HTR-8/SVneo (cell line): ENCODE measurements at regions not wholly inside any gene's neighbourhood (a gene's known extent, or its start where the extent isn't known, plus 50 kb on each side); places are given as distances from the start of the nearest gene placed in this dataset.
"Not testable (repeated sequence)": the region's sequence is repeated elsewhere in the genome, so short reads cannot be mapped to it uniquely, and the experiment has no call there.

Experiments used
- DNase-seq: peaks from one replicate; pipeline ENCODE4 v3.0.0; 2011; ENCODE audit warnings: low spot score, mixed read lengths; ENCODE audit not compliant: insufficient read length
- FAIRE-seq: peaks from 2 replicates; lab custom pipeline; 2011; peaks lifted over from hg19 to GRCh38; lab: Jason Lieb, UNC

DNA sequence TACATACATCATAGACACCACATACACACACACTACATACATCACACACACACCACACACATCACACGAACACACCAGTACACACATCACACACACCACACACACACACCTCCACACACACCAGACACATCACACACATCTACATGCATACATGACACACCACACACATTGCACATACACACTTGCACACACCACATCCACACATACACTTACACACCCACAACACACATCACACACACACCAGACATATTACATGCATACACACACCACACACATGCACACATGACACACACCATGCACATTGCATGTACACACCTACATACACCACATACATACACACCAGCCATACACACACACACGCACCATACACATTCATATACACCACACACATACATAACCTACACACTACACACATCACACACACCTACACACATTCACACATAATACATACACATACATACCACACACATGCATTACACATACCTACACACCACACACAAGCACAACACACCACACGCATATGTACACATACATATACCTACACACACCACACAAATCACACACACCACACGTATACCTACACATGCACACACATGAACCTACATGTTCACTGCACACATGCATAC lies 156.5 kb downstream of the NDUFA10 start:
- no peak for DNase-seq
- no peak for FAIRE-seq

DNA sequence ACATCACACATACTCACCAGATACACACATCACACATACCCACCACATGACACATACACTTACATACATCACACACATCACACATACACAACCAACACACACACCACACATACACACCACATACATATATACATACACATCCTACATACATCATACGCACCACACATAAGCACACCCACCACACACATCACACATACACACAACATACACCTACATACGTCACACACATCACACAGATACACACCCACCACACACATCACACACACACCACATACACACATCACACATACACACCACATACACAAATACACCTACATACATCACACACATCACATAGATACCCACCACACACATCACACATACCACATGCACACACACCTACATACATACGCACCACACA lies 158.4 kb downstream of the NDUFA10 start:
- FAIRE-seq (no peak), DNase-seq (no peak)

DNA sequence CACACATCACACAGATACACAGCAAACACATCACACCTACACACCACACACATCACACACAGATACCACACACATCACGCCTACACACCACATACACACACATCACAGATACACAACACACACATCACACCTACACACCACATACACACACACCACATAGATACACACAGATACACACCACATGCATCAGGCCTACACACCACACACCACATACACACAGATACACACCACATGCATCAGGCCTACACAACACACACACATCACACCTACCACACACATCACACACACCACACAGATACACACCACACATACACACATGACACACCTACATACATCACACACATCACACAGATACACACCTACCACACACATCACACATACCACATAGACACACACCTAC lies 158.8 kb downstream of the NDUFA10 start:
- DNase-seq (no peak), FAIRE-seq (no peak)

DNA sequence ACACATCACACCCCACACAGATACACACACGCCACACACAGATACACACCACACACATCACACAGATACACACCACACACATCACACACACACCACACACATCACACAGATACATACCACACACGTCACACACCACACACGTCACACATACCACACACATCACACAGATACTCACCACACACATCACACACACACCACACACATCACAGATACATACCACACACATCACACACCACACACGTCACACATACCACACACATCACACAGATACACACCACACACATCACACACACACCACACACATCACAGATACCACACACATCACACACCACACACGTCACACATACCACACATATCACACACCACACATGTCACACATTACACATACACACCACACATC lies 159.3 kb downstream of the NDUFA10 start:
- not testable (repeated sequence) for DNase-seq, FAIRE-seq

DNA sequence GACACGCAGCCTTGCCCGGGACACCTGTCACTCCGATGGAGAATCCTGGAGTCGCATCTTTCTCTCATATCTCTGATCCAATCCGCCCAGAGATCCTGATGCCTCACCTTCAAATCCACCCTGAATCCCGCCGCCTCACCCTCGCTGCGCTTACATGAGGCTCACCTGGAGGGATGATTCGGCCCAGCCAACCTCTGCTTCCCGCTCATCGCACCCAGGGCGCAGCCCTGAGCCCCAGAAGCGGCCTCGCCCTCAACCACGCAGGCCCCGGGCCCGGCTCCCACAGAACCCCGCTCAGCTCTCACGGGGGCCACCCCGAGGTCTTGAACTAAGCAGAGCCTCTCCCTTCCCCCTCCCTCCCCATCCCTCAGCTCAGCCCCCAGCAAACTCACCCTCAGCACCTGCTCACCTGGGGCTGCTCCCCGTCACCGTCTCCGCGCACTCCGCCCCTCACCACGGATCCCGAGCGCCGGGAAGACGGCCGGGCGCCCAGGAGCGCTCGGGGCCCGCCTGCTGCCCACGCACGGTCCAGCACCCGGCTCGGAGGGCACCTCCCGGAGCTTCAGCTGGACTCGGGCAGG lies 160.0 kb downstream of the NDUFA10 start:
- FAIRE-seq = no peak
- DNase-seq = no peak

DNA sequence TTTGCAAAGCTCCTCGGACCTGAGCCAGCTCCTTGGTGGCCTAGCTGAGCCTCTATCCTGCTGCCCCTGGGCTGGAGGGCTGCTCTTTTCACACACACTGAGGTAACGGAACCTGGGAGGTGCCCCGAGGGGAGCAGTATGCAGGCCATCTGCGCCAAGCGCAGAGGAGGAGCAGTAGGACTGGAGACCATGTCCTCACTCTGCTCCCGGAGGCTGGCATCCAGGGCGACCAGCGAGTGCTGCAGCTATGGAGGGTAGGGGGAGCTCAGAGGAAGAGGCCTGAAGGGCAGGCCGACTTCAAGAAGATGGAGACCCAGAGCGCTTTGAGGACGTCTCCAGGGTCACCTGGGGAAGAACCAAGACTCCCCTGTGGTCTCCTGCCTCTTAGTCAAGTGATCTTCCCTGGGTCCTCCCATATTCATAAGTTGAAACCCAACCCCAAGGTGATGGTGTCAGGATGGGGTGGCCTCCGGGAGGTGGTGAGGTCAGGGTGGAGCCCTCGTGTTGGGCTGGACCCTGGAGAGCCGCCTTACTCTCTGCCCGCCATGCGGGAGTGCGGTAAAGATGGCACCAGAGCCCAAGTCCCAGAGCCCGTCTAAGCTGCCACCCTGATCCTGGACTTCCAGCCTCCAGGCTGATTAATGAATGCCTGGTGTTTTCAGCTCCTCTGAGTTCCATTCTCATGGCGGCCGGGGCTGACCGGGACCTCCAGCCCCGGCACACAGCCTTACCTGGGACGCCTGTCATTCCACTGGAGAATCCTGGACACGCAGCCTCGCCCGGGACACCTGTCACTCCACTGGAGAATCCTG lies 160.7 kb downstream of the NDUFA10 start:
- no peak for DNase-seq
- FAIRE-seq = no peak

DNA sequence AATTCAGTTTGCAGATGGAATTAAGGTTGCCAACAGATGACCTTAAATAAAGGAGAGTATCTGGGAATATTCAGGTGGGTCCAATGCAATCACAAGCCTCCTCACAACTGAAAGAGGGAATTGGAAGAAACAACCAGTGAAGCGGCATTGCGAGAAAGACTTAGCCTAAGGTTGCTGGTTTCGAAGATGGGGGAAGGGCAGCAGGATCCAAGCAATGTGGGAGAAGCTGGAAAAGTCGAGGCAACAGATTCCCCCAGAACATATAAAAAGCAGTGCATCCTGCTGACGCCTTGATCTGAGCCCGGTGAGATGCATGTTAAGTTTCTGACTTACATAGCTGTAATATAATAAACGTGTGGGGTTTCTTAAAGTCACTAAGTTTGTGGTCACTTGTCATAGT lies 162.5 kb downstream of the NDUFA10 start:
- FAIRE-seq = no peak

DNA sequence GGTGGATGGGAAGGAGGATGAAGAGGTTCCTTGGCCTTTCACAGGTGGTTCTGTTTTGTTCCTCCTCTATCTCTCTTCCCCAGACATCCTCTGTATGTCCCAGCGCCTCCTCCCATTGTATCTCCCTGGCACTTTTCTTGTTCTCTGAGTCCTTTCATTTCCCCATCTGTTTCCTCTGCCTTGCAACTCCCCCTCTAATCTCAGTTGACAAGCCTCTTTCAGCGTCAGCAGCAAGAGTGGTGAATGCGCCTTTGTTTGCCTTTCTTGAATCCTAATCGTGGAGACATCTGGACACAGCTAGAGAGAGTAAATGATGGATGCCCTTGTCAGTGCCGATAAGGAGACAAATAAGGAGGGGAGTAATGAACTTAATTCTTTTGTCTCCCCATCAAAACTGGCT lies 167.0 kb downstream of the NDUFA10 start:
- DNase-seq (no peak), FAIRE-seq (no peak)

More for the DNA sequence above, 162.5 kb downstream of the NDUFA10 start:
- DNase-seq = no peak

DNA sequence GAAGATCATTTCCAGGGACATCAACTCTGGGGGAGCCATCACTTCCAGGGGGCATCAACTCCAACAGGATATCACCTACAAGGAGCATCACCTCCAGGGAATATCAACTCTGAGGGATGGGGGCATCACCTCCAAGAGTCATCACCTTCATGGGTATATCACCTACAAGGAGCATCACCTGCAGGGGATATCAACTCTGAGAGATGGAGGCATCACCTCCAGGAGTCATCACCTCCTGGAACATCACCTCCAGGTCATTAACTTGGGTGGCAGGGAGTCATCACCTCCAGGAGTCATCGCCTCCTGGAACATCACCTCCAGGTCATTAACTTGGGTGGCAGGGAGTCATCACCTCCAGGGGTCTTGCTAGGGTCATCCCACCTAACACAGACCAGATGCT lies 167.6 kb downstream of the NDUFA10 start:
- no peak for DNase-seq
- FAIRE-seq = no peak

DNA sequence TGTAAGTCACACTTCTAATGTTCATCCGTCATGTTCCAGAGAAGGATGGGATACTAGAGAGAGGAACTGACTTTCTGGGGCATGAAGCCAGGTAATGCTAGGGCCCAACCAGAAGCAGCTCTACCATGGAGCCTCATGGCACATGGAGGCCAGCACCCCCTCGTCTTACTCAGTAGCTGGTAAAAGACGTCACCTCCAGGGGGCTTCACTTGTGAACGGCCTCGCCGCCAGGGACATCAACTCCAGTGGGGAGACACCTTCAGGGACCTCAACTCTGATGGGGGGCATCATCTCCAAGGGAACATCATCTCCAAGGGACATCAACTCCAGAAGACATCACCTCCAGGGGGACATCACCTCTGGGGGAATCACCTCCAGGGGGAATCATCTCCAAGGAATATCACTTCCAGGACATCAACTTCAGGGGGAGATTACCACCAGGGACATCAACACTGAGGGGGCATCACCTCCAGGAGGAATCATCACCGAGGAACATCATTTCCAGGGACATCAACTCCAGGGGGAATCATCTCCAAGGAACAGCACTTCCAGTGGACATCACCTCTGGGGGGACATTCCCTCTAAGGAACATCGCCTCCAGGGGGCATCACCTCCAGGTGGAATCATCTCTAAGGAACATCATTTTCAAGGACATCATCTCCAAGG lies 168.4 kb downstream of the NDUFA10 start:
- DNase-seq (no peak), FAIRE-seq (no peak)

DNA sequence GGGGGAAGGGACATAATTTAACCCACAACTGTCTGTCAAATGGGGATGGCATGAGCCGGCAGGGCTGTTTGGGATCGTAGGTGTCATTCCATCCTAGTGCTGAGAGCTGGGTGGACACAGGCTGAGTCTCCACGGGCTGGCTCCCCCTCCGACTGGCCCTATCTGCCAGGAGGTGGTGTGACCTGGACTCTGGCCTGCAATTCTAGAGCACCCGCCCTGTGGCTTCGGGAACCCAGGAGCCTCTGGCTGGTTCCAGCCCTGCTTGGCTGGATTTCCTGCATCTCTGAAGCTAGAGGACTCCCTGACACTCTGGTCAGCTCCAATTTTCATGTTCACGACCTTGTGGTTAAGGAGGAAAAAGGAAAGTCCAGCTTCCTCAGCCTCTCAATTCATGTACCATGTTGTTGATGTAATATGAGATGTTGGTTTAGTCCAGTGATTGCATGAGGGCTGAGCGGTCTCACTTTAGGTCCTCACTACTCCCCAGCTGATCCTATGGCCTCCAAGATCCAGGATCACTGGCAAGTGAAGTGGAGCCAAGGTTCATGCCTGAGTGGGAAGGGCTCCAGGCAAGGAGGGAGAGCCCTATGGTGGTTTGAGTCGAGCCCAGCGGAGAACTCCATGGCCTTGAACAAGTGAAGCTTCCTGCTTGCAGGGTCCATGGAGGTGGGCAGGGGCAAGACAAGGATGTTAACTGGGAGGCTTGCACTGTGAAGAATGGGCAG lies 169.1 kb downstream of the NDUFA10 start:
- no peak for FAIRE-seq
- DNase-seq = no peak

DNA sequence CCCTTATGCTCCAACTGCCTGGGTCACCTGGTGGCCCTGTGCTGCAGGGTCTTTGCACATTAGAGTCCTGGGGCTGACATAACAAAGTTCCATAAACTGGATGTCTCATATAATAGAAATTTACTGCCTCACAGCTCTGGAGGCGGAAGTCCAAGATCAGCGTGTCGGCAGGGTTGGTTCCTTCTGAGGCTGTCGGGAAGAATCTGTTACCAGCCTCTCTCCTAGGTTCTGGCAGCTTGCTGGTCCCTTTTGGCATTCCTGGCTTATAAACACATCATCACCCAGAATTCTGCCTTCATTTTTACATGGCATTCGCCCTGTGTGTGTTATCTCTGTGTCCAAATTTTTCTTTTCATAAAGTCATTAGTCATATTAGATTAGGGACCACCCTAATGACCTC lies 170.5 kb downstream of the NDUFA10 start:
- no peak for DNase-seq
- FAIRE-seq = no peak

DNA sequence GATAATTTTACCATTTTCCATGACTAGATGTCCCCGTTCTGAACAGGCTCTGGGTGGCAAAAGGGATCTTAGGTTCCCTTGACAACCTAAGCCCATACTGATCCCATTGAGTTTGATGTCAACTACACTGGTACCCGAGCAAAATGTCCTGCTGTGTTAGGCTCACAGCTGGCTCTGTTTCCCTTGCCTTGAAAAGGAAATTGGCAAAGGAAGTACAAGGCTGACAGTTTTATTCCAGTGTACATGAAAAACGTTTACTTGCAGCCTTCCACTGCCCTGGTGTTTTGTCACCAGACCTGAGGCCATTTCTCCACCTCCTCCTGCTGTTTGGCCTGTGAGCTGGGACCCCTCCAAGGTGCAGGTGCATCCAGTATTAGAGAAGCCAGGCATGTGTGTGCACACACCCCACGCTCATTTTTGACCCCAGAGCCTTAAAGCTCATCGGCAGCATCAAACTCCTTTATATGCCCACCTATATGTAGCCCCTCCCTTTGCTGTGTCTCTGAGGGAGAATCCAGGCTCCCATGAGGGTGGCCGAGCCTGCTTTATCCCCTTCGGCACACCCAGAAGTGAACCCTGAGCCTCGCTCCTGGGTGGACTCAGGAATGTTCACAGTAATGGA lies 171.3 kb downstream of the NDUFA10 start:
- FAIRE-seq (no peak), DNase-seq (no peak)

DNA sequence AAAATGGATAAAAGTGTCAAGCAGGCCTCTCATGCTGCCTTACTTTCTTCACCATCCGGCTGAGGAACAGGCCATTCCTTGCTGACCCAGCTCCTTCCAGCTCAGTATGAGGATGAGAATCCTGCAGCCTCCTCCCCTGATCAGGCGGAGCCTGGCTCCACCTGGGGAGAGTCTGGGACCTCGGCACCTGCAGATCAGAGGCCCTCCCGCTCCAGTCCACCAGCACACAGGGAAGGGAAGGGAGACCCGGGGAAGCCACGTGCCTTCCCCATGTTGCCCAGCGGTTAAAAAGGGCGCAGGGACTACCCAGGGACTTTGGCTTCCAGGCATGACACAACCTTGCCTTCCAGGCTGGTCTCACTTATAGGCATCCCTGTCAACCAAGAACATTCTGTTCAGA lies 172.0 kb downstream of the NDUFA10 start:
- FAIRE-seq = no peak

DNA sequence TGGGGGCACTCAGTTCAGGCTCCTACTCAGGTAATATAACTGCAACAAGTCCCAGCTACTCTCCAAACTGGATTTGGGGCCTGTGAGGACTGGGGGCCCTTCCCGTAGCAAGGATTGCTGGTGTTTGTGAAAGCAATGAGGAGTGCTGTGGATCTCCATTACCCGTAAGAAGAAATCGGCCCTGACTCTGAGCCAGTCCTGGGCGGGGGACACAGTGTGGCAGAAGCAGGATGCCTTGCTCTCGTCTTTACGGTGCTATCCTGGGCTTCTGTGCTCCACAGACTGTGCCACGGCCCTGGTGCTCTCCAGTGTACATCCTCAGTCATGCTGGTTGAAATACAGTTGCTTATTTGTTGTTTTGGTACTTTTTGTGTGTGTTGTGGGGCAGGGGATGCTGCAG lies 172.9 kb downstream of the NDUFA10 start:
- no peak for DNase-seq
- FAIRE-seq = no peak

More for the DNA sequence above, 172.0 kb downstream of the NDUFA10 start:
- no peak for DNase-seq

DNA sequence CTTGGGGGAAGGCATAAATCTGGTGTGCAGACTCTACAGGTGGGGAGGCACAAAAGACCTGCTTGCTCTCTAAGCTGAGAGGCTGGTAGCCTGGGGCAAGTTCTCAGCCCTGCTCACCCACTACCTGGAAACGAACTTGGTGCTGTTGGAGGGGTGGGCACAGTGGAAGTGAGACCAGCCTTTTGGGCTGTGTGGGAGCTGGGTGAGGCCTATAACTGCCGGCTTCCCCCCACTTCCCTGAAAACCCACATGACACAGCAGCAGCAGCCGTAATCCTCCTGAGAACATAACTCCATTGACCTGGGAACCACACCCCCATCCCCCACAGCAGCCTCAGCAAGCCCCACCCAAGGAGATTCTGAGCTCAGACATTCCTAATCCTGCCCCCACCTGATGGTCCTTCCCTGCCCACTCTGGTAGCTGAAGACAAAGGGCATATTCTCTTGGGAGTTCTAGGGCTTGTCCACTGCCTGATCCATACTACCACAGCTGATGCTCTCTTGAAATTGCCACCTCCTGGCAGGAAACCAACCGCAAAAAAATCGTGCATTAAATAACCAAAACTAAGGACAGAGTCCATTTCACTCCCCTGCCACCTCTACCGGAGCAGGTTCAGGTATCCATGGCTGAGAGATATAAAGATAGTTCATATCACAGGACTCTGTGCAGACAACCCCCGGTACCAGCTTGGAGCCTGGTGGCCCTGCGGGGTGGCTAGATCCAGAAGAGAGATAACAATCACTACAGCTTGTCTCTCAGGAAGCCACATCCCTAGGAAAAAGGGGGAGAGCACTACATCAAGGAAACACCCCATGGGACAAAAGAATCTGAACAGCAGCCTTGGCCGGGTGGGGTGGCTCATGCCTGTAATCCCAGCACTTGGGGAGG lies 178.1 kb downstream of the NDUFA10 start:
- DNase-seq (no peak), FAIRE-seq (no peak)

DNA sequence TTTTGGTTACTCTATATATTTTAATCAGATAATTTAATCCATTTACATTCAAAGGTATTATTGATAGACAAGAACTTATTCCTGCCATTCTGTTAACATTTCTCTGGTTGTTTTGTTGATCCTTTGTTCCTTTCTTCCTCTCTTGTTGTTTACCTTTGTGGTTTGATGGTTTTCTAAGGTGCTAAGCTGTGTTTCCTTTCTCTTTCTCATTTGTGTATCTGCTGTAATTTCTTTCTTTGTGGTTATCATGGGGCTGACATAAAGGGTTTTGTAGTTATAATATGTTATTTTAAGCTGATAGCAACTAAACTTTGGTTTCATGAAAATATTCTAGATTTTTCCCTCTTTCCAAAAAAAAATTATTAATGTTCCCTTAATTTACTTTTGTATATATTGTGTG lies 179.2 kb downstream of the NDUFA10 start:
- FAIRE-seq (no peak), DNase-seq (no peak)

DNA sequence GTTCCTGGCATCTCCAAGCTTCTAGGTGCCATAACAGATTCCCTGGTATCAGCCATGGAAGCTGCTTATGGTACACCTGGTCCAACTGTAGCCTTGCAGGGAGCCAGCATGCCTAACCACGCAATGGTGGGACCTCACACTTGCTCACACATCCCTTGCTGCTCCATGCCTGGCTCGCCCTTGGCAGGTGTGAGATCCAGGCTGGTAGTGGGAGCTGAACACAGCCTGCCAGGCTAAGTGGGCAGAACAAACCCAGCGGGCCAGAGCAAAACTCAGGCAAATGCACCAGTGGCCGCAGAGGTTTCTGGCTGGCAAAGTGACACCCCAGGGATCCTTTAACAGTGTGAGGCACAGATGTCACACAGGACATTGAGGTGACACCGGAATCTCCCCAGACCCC lies 185.8 kb downstream of the NDUFA10 start:
- FAIRE-seq (no peak), DNase-seq (no peak)
